Right cardiac atrium (tissue), 5 donors: ENCODE measurements at regions not wholly inside any gene's neighbourhood (a gene's known extent, or its start where the extent isn't known, plus 50 kb on each side); places are given as distances from the start of the nearest gene placed in this dataset.

ENCODE experiments used
- ATAC-seq, 2 donors: fragments of 200-7000 bp; cut with Tn5 transposase; one replicate each; pipeline versions ENCODE4 v1.8.0 to v1.9.1; 2020; ENCODE audit warnings: moderate library complexity in 2 of 2, mild to moderate bottlenecking in 1 of 2
- DNase-seq, 3 donors: peaks; one replicate each; pipeline ENCODE4 v3.0.0-alpha.2; 2020
- H3K27ac ChIP-seq: one replicate; pipeline ENCODE4 v1.5.1; 2013; ENCODE audit warnings: mild to moderate bottlenecking, low read length, control low read depth, moderate library complexity
- H3K27me3 ChIP-seq: one replicate; pipeline ENCODE4 v1.6.1; 2013; ENCODE audit not compliant: control insufficient read depth, insufficient read depth
- H3K4me1 ChIP-seq: one replicate; pipeline ENCODE4 v1.6.1; 2013; ENCODE audit warnings: low read length; ENCODE audit not compliant: control insufficient read depth, insufficient read depth
- H3K4me3 ChIP-seq: one replicate; pipeline ENCODE4 v1.5.1; 2013; ENCODE audit warnings: low read length, control low read depth
- H3K9me3 ChIP-seq: one replicate; pipeline ENCODE4 v1.6.1; 2013; ENCODE audit warnings: low read length; ENCODE audit not compliant: control insufficient read depth
- WGBS: extraction: QIAGEN DNeasy Blood & Tissue Kit; methylation state at CpG from one replicate; pipeline ENCODE4 v1.1.7; 2013; 5-methylcytosine and 5-hydroxymethylcytosine counted together
- intact Hi-C, 4 donors: fragments of 100-400 bp; cut with DNase I; formaldehyde crosslinking; loops; one replicate each; pipeline versions ENCODE4 v1.11.0 to v1.14.0; 2022 to 2023
- donor health status: healthy with polysubstance abuse.
- donor health status: DM: no; HTN: yes; CAD: no.
- donor health status: DM: no; HTN: no; CAD: no.
- donor health status: DM: no; HTN: yes; CAD: no; lungs with severe emphysema.
- donor health status: DM: yes; HTN: yes; CAD: no.

DNA sequence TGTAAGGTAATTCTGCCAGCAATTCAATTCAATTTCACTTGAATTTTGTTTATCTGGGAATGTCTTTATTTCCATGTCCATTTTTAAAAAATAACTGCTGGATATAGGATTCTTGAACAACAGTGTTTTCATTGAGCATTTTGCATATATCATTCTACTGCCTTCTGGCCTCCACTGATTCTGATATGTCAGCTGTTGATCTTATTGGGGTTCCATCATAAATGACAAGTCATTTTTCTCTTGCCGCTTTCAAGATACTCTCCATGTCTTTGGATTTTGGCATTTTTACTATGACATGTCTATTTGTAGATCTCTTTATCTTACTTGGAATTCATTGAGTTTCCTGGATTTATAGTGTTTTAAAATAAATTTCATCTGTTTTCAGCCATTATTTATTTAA, 180.5 kb upstream of the LMNTD1 start:
- intact Hi-C loops = no loop called here
- ATAC-seq (no peak), DNase-seq (no peak)
- 100% methylated on average over 1 of the region's 1 CpG for WGBS
- Histone ChIP-seq H3K4me3 (no peak overlapping the region), H3K27me3 (no peaks in the 10 kb centered on the region), H3K4me1 (no peaks in the 10 kb centered on the region), H3K27ac (no peak overlapping the region), H3K9me3 (no peaks in the 10 kb centered on the region)

DNA sequence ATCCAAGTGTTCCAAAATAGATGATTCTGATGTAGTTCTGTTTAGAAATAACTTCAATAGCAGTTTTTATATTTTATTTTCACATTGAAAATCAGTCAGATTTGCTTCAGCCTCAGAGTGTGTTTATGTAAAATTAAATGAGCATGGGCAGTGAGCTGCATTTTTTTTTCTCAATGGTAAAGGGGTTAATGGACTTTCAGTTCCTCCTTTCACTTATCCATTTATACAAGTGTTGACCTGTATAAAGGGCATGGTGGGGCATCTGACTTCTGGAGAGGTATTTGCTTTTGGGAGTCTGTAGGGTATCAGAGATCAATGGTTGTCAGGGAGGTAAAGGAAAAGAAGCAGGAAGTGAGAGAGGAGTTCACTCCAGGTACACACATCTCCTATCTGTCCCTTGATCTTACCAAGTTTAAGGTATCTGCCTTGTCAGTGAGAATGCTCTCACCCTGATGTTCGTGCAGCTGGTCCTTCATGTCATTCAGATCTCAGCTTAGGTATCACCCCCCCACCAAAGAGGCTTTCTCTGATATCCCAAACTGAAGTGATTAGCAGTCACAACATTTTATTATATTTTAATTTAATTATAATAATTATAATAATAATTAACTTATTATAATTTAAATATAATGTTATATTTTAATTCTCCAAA, 181.6 kb upstream of the LMNTD1 start:
- 76% methylated on average over 1 of the region's 1 CpG for WGBS
- H3K4me1 ChIP-seq = no peaks in the 10 kb centered on the region

GRCh38 chr12:25740617-25741016, 187.5 kb upstream of the LMNTD1 start:
- H3K4me3 ChIP-seq = no peak overlapping the region
- no peaks in the 10 kb centered on the region for H3K27me3 ChIP-seq
- H3K27ac ChIP-seq = no peak overlapping the region
- intact Hi-C loops = no loop called here
- DNase-seq = no peak
- no peak for ATAC-seq
- WGBS = 89% methylated on average over 1 of the region's 1 CpG
- no peaks in the 10 kb centered on the region for H3K9me3 ChIP-seq
- no peaks in the 10 kb centered on the region for H3K4me1 ChIP-seq

More for the DNA sequence above, 181.6 kb upstream of the LMNTD1 start:
- Histone ChIP-seq H3K27ac (no peak overlapping the region), H3K4me3 (no peak overlapping the region), H3K27me3 (no peaks in the 10 kb centered on the region), H3K9me3 (no peaks in the 10 kb centered on the region)
- DNase-seq = no peak
- no peak for ATAC-seq
- intact Hi-C loops = no loop called here

GRCh38 chr12:25741917-25742316, 188.8 kb upstream of the LMNTD1 start:
- Histone ChIP-seq H3K27me3 (no peaks in the 10 kb centered on the region), H3K4me3 (no peak overlapping the region), H3K27ac (no peak overlapping the region), H3K9me3 (no peaks in the 10 kb centered on the region), H3K4me1 (no peaks in the 10 kb centered on the region)
- WGBS = 90% methylated on average over 1 of the region's 1 CpG
- ATAC-seq = no peak
- intact Hi-C loops = no loop called here
- DNase-seq = no peak

DNA sequence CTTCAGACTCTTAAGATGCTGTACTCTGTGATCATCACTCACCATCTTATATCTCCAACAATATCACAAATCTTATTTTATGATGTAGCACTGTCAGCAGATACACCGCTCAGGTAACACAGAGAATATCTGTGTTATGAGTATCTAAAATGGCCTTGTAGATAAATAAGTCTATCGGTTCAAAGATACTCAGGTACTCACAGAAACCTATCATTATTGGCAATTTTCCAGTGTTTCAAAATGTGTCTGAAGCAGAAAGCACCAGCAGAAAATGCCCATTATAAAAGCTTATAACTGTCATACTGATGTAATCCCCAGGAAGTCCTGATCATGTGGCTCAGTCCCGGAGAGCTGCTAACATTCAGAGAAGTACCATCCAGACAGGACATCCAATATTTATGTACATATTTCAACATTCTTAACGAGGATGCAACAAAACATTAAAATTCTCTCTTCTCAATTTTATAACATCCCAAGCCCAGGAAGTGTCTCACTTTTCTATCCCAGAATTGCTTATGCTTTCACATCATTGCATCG, 190.7 kb upstream of the LMNTD1 start:
- Histone ChIP-seq H3K27ac (no peak overlapping the region), H3K4me3 (no peak overlapping the region), H3K27me3 (no peaks in the 10 kb centered on the region), H3K9me3 (no peaks in the 10 kb centered on the region), H3K4me1 (no peaks in the 10 kb centered on the region)
- intact Hi-C loops = no loop called here
- DNase-seq (no peak), ATAC-seq (no peak)
- WGBS = 73% methylated on average over 5 of the region's 5 CpGs

- no peak for DNase-seq
- Histone ChIP-seq H3K4me1 (no peaks in the 10 kb centered on the region), H3K27ac (no peak overlapping the region), H3K4me3 (no peak overlapping the region), H3K27me3 (no peaks in the 10 kb centered on the region), H3K9me3 (no peaks in the 10 kb centered on the region)
- intact Hi-C loops = no loop called here
- 82% methylated on average over 4 of the region's 4 CpGs for WGBS
- no peak for ATAC-seq
Measured at GRCh38 chr12:25744313-25744712, 191.2 kb upstream of the LMNTD1 start.

DNA sequence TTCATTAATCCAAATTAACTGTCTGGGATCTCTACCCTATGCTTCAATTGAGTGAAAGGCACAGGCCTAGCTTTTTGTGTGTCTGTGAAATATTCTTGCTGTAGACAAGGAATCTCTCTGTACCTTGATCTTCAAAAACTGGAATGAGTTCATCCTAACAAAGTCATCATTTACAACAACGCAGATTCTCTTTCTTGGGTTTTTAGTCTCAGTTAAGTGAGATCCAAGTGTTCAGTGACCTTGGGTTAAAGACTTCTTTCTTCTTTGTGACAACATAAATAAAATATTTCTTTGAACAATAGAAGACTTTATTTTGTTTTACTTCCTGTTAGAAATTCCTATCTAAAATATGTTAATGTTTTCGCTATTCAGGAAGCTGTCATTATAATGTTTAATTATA, 192.2 kb upstream of the LMNTD1 start:
- whole genome bisulfite sequencing = 47% methylated on average over 2 of the region's 2 CpGs
- Histone ChIP-seq H3K4me1 (no peaks in the 10 kb centered on the region), H3K4me3 (no peak overlapping the region), H3K27me3 (no peaks in the 10 kb centered on the region), H3K9me3 (no peaks in the 10 kb centered on the region), H3K27ac (no peak overlapping the region)
- DNase-seq = no peak
- intact Hi-C loops = no loop called here
- ATAC-seq = no peak

DNA sequence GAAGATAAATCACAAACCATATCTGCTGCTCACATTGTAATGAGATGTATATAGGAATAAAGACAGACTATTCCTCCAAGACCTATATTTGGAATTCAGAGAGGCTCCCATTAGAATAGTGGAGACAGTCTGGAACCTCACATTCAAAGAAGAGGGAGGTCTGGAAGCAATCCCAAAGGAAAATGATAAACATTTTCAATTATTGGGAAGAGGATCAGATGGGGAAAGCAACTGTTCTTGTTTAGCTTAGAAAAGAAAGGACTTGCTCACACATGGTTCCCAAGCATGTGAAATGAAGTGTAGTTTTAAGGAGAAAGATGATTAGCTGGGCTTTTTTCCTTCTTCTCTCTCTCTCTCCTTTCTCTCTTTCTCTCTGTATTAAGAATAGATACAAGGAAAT, 193.0 kb upstream of the LMNTD1 start:
- H3K4me3 ChIP-seq = no peak overlapping the region
- DNase-seq (no peak), ATAC-seq (no peak)
- H3K4me1 ChIP-seq = no peaks in the 10 kb centered on the region
- no peaks in the 10 kb centered on the region for H3K9me3 ChIP-seq
- intact Hi-C loops = no loop called here
- H3K27me3 ChIP-seq = no peaks in the 10 kb centered on the region
- H3K27ac ChIP-seq = no peak overlapping the region

GRCh38 chr12:25752710-25753309, 199.7 kb upstream of the LMNTD1 start:
- no peaks in the 10 kb centered on the region for H3K9me3 ChIP-seq
- H3K4me3 ChIP-seq = no peak overlapping the region
- intact Hi-C loops = no loop called here
- DNase-seq = no peak
- H3K4me1 ChIP-seq = no peaks in the 10 kb centered on the region
- no peaks in the 10 kb centered on the region for H3K27me3 ChIP-seq
- no peak overlapping the region for H3K27ac ChIP-seq
- ATAC-seq = no peak
- 67% methylated on average over 1 of the region's 1 CpG for WGBS

DNA sequence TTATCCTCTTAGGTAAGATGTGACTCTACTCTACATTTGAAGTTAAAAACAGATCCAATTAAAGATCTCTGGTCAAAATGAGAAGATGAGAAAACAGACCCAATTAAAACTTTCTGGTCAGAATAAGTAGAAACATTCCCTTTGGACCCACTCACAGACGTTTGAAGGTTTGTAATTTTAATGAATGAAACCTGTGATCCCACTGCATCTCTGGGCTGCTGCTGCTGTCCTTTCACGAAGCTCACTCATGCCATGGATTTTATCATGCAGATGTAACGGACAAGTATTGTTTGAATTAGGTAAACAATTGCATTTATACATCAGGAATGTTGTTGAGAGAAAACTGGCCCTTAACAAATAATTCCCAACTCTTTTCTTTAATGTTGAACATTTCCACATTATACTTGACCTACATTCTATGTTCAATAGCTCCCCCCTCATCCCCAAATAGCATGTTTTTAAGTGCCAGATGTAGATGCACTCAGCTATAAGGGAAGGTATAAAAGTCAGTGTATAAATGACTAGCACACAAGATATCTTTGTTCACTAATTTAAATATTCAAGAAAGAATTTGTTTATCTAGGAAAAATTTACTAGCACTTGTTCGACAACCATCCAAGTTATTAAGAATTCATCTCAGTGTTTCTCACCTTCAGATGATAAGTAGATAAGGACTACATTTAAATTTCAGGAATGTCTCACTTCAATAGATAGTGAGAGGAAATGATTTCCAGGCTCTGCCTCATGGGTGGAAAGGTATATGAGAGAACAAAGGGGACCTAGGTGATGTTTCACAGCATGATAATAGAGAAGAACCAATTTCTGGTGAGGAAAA, 202.3 kb upstream of the LMNTD1 start:
- no peak overlapping the region for H3K27ac ChIP-seq
- no peak overlapping the region for H3K4me3 ChIP-seq
- DNase-seq (no peak), ATAC-seq (no peak)
- H3K4me1 ChIP-seq = no peaks in the 10 kb centered on the region
- no peaks in the 10 kb centered on the region for H3K9me3 ChIP-seq
- intact Hi-C loops = no loop called here
- no peaks in the 10 kb centered on the region for H3K27me3 ChIP-seq
- WGBS = 61% methylated on average over 4 of the region's 4 CpGs

- no peaks in the 10 kb centered on the region for H3K9me3 ChIP-seq
- DNase-seq (no peak), ATAC-seq (no peak)
- H3K27ac ChIP-seq = no peak overlapping the region
- intact Hi-C loops = no loop called here
- WGBS = 81% methylated on average over 2 of the region's 2 CpGs
- H3K4me3 ChIP-seq = no peak overlapping the region
- no peaks in the 10 kb centered on the region for H3K27me3 ChIP-seq
- H3K4me1 ChIP-seq = no peaks in the 10 kb centered on the region
Measured at GRCh38 chr12:25755971-25756260, 202.6 kb upstream of the RASSF8 start.
